ENCODE measurements at regions not wholly inside any gene's neighbourhood (a gene's known extent, or its start where the extent isn't known, plus 50 kb on each side); places are given as distances from the start of the nearest gene placed in this dataset.

DNA sequence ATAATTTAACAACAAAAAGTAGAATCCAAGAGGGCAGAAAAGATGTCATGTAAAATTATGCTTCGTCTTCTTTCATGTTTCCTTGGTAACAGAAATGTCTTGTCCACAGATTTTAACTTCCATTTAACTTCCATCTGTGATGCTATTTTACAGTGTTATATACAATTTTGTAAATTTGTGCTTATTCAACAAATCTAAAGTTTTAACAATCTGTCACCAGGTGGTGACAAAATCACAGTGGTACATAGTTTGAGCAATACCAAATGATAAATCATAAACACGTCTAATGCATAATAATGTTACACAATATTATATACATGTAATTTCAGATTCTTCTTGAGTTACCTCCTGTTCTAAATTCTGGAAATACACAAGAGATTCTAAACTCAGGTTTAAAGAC, 784.4 kb upstream of the CELF2 start:
- TF ChIP-seq, protein P1, sequence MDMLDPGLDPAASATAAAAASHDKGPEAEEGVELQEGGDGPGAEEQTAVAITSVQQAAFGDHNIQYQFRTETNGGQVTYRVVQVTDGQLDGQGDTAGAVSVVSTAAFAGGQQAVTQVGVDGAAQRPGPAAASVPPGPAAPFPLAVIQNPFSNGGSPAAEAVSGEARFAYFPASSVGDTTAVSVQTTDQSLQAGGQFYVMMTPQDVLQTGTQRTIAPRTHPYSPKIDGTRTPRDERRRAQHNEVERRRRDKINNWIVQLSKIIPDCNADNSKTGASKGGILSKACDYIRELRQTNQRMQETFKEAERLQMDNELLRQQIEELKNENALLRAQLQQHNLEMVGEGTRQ (IDR thresholded peaks at IDR 0.05), result no peak
- TF ChIP-seq, protein P2, sequence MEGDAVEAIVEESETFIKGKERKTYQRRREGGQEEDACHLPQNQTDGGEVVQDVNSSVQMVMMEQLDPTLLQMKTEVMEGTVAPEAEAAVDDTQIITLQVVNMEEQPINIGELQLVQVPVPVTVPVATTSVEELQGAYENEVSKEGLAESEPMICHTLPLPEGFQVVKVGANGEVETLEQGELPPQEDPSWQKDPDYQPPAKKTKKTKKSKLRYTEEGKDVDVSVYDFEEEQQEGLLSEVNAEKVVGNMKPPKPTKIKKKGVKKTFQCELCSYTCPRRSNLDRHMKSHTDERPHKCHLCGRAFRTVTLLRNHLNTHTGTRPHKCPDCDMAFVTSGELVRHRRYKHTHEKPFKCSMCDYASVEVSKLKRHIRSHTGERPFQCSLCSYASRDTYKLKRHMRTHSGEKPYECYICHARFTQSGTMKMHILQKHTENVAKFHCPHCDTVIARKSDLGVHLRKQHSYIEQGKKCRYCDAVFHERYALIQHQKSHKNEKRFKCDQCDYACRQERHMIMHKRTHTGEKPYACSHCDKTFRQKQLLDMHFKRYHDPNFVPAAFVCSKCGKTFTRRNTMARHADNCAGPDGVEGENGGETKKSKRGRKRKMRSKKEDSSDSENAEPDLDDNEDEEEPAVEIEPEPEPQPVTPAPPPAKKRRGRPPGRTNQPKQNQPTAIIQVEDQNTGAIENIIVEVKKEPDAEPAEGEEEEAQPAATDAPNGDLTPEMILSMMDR (IDR thresholded peaks at IDR 0.05), result no peak
- no peak for TF ChIP-seq CHD2 (IDR thresholded peaks at IDR 0.05; ENCODE audit: low read length, partially characterized antibody)
- no peak for TF ChIP-seq POLR2A (IDR thresholded peaks at IDR 0.05; ENCODE audit: low read length)
- TF ChIP-seq JUN (IDR thresholded peaks at IDR 0.05), result no peak
